Brain pericyte (primary cell): ENCODE measurements at regions not wholly inside any gene's neighbourhood (a gene's known extent, or its start where the extent isn't known, plus 50 kb on each side); places are given as distances from the start of the nearest gene placed in this dataset.
"Not testable (repeated sequence)": the region's sequence is repeated elsewhere in the genome, so short reads cannot be mapped to it uniquely, and the experiment has no call there.

ENCODE experiments used
- DNase-seq: peaks from one replicate; pipeline ENCODE4 v3.0.0-alpha.2; 2012; ENCODE audit warnings: low read depth, low spot score

GRCh38 chr12:67039995-67040860, 228.9 kb upstream of the CAND1 start:
- DNase-seq = no peak

GRCh38 chr12:67040861-67041137, 228.4 kb upstream of the CAND1 start:
- DNase-seq = no peak

- no peak for DNase-seq
Measured at GRCh38 chr12:67042697-67043131, 226.4 kb upstream of the CAND1 start.

- DNase-seq = no peak
Measured at GRCh38 chr12:67043771-67044170, 225.4 kb upstream of the CAND1 start.

- DNase-seq = no peak
Measured at GRCh38 chr12:67045650-67046049, 223.5 kb upstream of the CAND1 start.

GRCh38 chr12:67046062-67046461, 223.1 kb upstream of the CAND1 start:
- no peak for DNase-seq

GRCh38 chr12:67047634-67048033, 221.5 kb upstream of the CAND1 start:
- no peak for DNase-seq

GRCh38 chr12:67048371-67048770, 220.8 kb upstream of the CAND1 start:
- DNase-seq = no peak

GRCh38 chr12:67049199-67049598, 220.0 kb upstream of the CAND1 start:
- DNase-seq = not testable (repeated sequence)

GRCh38 chr12:67052981-67053380, 216.2 kb upstream of the CAND1 start:
- DNase-seq = no peak

GRCh38 chr12:67056329-67056728, 212.8 kb upstream of the CAND1 start:
- no peak for DNase-seq

- no peak for DNase-seq
Measured at GRCh38 chr12:67057072-67057471, 212.1 kb upstream of the CAND1 start.

- DNase-seq = no peak
Measured at GRCh38 chr12:67062193-67062592, 207.0 kb upstream of the CAND1 start.

- no peak for DNase-seq
Measured at GRCh38 chr12:67067453-67068203, 201.5 kb upstream of the CAND1 start.

GRCh38 chr12:67068204-67068731, 200.9 kb upstream of the CAND1 start:
- DNase-seq = no peak

- no peak for DNase-seq
Measured at GRCh38 chr12:67068761-67069450, 200.3 kb upstream of the CAND1 start.

- no peak for DNase-seq
Measured at GRCh38 chr12:67069451-67070306, 199.5 kb upstream of the CAND1 start.

GRCh38 chr12:67070307-67070600, 198.9 kb upstream of the CAND1 start:
- no peak for DNase-seq

- DNase-seq = no peak
Measured at GRCh38 chr12:67070604-67071003, 198.6 kb upstream of the CAND1 start.

GRCh38 chr12:67072281-67072680, 196.9 kb upstream of the CAND1 start:
- not testable (repeated sequence) for DNase-seq

- no peak for DNase-seq
Measured at GRCh38 chr12:67073336-67073735, 195.8 kb upstream of the CAND1 start.
